HG02759 (cell line): ENCODE measurements at regions not wholly inside any gene's neighbourhood (a gene's known extent, or its start where the extent isn't known, plus 50 kb on each side); places are given as distances from the start of the nearest gene placed in this dataset.
"Not testable (repeated sequence)": the region's sequence is repeated elsewhere in the genome, so short reads cannot be mapped to it uniquely, and the experiment has no call there.

Source experiments
- ATAC-seq: cut with Tn5 transposase; IDR thresholded peaks from one replicate; pipeline ENCODE4 v1.9.1; 2021; ENCODE audit warnings: mild to moderate bottlenecking, moderate library complexity; ENCODE audit not compliant: unreplicated experiment

DNA sequence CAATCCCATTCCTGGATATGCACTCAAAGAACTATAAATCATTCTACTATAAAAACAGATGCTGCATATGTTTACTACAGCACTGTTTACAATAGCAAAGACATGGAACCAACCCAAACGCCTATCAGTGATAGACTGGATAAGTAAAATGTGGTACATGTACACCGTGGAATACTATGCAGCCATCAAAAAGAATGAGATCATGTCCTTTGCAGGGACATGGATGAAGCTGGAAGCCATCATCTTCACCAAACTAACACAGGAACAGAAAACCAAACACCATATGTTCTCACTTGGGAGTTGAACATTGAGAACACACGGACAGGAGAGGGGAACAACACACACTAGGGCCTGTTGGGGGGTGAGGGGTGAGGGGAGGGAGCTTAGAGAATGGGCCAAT lies 274.9 kb upstream of the KIAA1217 start:
- not testable (repeated sequence) for ATAC-seq

DNA sequence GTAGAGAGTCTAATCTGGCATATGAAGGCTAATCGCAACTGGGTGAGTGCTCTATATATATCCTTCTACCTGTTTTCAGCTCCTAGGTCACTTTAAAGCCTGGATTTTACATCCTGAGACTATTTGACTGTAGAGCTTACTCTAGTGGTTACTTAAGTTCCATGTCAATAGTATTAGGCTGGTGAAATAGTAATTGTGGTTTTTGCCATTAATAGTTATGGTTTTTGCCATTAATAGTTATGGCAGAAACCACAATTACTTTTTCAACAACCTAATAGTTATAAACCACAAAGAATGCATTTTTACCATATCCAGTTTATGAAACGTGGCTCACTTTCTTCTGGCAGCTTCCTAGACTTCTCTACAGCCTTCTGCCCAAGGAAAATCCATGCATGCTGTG lies 263.1 kb upstream of the KIAA1217 start:
- no peak for ATAC-seq

DNA sequence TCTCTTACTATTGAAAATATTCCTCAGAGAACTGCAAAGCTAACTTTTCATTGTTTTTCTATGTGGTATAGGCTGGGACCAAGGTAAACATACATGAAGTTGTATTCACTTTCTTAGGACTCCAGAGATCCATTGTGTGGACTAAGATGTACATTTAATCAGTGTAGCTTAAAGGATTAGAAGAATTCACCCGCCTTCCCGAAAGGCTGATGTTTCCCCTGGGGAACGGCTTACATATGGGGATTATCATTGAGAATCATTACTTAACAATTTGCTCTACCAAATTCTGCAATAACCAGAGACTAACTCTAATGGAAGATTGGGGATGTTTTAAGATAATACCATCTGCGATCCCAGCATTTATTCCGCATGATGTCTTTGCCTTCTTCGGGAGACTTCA lies 257.1 kb upstream of the KIAA1217 start:
- ATAC-seq: no peak

DNA sequence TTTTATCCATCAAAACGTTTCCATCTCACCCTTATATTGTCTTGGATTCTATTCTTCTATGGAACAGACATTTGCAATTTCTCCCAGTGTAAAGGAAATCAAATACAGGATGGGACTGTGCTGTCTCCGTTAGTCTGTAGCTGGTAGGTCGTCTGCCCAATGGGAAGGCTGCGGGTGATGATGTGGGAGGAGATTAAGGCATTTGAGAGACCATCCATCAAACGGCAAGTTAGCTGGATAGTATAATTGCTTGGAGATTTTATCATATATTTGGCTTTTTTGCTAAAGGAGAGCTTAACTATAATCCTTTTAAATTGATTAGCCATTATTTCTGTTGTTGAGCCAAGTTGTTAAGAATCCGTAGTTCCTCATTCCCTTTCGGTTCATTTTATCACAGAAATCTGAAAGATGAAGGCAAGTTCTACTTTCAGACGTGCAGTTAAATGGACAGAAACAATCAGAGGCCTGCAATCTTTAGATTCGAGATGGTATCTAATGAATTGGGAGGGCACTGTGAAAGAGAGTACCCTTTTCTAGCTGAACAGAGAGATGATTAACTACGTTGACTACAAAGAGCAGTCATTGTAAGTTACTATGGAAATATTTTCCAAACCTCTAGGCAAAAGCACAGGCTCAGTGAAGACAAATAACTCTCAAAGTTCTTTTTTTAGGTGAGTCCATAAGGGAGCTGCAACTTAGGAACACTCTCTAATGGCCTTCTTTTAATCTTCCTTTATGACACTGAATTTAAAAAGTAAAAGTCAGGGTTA lies 253.3 kb upstream of the KIAA1217 start:
- no peak for ATAC-seq

DNA sequence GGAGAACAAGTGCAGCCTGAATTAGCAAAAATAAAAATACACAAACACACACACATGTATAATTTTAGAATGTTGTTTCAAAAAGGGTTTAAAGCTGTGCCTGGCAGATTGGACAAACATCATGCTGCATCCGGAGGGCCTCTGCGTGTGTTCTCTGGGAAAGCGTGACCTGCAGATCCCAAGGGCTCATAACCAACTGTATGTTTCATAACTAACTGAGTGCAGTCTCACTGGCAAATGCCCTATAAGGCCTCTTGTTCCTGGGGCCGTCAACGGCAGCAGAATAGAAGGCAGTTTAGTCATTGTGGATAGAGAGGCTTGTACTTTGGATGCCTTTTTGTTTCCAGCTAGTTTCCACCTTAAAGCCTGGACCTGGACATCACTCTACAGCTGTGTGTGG lies 243.8 kb upstream of the KIAA1217 start:
- ATAC-seq: no peak

DNA sequence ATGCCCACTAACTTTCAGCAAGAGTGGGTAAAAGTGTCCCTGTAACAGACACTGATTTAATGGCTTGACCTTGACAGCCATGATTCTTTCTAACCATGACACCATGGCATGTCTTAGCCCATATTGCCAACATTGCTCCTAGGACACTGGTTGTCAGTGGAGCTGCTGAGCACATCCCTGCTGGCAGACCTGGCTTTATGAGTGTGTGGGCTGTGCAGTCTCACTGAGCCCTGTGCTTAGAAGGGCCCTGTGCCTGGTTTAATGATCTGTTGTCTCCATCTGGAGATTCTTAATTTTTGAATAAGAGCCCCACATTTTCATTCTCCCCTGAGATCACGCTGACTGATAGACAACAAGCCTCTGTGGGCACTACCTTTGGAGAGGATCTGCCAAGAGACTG lies 243.1 kb upstream of the KIAA1217 start:
- ATAC-seq: no peak

DNA sequence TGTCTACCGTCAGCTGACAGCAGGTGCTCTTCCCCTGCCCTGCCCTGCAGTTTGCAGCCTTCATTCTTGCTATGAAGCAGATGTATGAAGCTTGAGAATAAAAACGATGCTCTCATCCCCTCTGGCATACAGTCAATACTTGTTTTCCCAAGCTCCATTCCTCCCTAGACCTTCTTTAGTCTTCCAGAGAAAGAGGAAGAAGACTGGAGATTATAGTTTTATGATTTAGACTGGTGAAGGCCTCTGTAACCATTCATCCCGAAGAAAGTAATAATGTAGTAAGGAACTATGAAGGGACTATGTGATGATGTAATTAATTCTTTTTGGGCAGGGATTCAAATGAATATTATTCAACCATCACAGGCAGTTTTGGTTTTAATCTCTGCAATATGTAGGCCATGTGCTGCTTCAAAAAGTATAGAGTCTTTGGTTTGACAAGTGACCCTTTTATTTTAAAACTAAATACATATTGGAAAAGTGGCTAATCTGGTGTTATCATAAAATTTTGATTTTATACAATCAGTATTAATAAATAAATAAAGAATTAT lies 242.4 kb upstream of the KIAA1217 start:
- no peak for ATAC-seq

DNA sequence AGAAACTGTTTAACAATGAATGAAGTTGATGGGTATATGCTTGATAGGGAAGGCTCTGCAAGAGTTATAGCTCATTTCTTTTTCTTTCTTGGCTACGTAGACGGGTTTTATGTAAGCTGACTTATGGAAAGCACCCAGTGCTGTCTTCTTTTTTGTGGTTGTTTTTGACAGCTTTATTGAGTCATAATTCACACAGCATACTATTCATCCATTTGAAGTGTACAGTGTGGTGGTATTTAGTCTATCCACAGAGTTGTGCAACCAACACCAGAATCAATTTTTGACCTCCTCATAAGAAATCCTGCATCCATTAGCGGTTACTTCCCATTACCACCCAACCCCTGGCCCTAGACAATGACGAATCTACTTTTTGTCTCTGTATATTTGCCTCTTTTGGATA lies 240.6 kb upstream of the KIAA1217 start:
- no peak for ATAC-seq

DNA sequence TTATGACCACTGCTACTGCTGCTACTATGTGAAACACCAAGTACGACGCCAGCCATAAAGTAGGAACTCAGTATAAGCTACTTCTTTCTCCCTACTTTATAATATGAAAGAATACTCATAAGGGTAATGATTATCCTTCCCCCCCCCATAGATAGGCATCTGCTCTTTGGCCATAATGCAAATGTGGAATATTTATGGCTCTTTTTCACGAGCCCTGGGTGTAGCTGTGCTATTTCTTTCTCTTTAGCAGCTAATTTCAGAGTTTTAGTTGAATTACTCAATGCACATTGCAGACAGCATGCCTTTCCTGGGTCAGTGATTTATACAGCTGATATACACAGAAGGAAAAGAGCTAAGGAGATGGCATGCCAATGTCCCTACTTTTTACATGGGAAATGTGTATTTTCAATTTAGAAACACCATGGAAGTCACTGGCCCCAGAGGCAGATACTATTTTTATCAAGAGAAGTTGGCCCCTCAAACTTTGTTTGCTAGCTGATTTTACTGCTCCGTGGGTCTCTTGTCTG lies 234.1 kb upstream of the KIAA1217 start:
- no peak for ATAC-seq

DNA sequence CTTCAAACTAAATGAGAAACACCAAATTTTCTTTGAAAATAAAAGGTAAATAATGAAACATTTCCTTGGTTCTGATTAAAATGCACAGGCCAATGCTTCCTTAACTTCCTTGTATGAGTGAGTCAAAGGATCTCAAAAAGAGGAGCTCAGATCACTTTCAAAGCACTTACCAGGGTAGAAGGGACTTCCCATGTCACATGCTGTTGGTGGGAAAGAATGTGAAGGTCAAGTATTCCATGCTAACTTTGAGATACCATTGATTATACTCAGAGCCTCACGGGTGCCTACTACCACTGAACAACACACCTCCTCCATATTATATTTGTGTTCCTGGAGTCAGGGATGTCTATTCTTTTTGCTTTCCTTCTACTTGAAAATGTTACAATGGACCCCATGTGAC lies 233.5 kb upstream of the KIAA1217 start:
- no peak for ATAC-seq

DNA sequence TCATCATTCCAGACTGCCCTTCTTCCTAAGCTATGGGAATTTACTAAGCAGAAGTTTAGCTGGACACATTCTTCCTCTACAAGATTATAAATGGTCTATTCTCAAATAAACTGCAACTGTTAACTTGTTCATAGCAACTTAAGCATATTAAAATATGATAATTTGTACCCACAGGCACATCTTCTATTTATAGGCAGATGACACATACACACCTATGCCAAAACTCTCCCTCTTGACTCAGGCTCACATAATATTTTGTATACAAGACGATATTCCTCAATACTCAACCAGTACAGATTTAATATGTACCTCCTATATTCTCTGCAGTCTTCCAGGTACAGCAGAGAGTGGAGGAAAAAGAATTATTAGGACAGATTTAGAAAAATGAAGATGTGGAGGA lies 232.7 kb upstream of the KIAA1217 start:
- no peak for ATAC-seq

DNA sequence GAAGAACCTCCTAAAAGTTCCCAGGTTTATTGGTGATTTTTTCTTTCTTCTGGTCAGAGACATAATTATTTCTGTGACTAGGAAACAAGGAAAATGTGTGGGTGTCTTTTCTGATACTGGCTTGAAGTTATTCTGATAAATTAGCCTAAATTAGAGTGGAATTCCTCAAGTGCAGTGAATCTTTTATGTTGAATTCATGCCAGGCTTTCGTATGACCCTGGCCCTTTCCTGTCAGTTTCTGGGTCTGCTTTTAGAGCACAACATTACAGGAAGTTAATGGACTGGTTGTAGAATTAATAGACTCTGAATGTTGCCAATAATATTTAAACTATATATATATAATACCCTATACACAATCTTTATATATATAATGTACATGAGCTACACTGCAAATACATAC lies 230.6 kb upstream of the KIAA1217 start:
- no peak for ATAC-seq

DNA sequence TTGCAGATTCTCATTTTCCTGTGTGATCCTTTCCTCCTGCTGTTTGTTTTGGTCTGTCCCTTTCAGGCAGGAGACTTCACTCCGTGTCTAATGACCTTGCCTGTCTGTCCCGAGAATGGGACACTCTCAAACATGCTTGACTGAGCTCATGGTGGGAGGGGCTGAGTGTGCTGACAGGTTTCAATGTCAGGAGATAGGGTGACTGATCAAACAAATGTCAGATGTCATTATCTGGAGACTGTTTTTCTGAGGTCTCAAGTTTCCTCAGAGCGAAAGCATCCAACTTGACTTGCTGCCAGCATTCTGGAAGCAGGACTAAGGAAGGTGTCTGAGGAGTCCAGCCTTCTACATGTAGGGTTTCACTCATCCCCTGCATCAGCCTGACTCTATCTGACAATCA lies 228.8 kb upstream of the KIAA1217 start:
- ATAC-seq: no peak

DNA sequence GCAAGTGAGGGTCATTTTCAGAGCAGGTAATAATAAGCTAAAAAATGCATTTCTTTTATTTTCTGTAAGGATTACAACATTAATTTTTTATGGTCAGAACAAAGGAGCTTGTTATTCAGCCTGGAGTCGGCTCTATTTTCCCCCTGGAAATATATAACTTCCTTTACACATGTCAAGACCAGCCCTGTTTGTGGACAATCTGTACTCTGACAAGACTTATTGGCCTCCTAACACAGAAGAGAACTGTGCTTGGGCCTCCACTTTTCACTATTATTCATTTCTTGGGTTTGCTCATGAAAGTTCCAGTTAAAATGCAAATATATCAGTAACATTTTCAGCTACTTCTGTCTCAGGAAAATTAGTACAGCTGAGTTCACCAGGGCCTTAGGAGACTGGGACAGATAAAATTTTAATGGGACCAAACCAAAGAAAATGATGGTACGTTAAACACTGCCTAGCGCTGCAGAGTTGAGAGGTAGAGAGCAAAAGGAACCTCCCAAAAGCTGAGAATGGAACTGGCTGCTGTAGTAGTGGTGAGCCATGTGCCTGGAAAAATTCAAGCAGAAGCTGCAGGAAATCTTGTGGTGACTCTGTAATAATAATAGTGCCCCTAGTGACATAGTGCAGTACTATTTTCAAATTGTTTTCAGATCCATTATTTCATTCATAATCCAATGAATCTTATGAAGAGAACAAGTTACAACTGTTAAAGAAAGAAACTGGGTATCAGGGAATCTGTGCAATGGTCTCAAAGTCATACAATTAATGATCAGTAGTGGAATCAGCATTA lies 227.2 kb upstream of the KIAA1217 start:
- no peak for ATAC-seq

DNA sequence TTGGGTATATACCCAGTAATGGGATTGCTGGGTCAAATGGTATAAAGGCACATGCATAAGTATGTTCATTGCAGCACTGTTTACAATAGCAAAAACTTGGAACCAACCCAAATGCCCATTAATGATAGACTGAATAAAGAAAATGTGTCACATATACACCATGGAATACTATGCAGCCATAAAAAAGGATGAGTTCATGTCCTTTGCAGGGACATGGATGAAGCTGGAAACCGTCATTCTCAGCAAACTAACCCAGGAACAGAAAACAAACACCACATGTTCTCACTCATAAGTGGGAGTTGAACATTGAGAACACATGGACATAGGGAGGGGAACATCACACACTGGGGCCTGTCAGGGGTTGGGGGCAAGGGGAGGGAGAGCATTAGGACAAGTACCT lies 224.5 kb upstream of the KIAA1217 start:
- ATAC-seq: not testable (repeated sequence)

DNA sequence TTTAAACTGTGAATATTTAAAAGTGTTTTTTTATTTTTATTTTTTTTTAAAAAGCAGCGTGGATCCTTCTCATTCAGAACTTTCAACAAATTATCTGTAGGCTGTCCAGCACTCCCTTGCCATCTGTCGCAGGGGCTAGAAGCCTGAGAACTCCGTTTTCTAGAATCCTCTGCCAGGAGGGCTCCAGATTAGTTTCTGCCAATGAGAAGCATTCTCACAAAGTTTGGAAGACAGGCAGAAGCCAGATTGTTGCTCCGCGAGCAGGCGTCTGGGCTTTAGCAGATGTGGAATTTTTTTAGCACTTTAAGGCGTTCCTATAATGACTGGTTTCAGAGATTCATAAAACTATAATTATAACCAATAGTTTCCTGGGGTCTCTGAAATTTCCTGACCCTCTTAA lies 220.9 kb upstream of the KIAA1217 start:
- ATAC-seq: no peak

DNA sequence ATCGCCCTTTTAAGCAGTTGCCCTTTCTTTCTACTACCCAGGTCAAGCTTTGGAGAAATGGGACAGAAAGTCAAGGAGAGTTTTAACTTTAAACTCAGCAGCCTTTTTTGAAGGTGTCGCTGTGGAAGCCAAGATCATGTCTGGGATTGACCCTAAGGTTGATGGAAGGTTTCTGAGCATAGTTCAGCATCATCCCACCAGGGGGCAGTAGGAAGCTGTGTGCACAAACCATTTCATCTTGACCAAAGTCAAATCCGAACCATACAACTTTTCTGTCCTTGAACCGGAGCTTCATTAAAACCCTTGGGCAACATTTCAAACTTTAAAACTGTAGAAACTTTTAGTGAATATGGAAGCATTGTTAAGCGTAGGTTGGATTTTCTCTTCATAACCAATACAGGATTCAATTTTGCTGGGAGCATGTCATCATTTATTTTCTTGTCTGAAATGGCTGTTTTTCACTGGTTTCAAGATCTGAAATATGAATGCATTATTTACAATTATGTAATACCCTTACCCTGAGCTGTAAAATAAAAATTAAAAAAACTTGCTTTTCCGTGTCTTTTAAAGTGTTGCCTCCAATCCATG lies 214.4 kb upstream of the KIAA1217 start:
- peak; percentile 81 for ATAC-seq

DNA sequence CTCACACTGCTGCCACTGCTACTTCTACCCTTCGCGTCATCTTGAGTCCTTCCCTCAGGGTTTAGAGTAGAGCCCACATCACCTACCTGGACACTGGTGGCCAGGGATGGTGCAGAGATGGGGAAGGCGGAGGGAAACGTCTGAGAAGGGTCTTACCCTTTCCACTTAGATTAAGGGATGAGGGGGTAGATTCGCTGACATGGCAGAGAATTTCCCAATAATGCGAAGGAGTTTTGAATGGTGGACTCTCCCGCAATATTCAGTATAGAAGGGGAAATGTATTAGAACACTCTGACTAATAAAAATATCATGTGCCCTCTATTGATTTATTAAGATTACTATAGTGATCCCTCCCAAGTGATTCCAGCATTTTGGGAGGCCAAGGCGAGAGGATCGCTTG lies 209.5 kb upstream of the KIAA1217 start:
- ATAC-seq: no peak

DNA sequence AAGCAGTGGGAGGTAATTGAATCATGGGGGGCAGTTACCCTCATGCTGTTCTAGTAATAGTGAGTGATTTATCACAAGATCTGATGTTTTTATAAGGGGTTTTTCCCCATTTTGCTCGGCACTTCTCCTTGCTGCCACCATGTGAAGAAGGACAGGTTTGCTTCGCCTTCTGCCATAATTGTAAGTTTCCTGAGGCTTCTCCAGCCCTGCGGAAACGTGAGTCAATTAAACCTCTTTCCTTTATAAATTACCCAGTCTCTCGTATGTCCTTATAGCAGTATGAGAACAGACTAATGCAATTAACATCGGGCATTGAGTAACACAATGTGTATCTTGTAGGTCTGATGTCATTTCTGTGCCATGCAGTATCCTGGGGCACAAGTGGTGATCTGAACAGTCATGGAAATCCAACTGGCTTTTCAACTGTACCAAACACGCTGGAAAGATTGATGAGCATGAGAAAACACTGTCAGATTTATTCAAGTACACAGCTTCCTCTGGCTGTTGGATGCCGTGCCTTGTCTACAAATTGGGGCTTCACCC lies 208.6 kb upstream of the KIAA1217 start:
- no peak for ATAC-seq

DNA sequence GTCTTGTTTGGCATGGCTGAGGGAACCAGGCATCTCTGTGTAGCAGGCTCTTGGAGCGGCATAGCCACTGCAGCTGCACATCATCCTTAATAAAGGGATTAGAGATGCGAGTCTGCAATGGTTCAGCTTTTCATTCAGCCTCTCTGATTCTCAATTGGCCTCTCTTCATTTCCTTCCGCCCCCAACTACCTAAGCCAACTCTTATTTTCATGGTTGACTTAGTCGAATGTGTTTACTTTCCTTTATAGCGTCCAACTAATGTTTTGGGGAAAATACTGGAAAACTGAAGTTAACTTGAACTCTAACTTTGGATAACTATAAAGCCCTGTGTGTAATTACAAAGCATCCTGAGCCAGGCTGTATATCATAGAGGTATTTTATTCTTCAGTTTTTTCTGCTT lies 202.2 kb upstream of the KIAA1217 start:
- ATAC-seq: no peak

DNA sequence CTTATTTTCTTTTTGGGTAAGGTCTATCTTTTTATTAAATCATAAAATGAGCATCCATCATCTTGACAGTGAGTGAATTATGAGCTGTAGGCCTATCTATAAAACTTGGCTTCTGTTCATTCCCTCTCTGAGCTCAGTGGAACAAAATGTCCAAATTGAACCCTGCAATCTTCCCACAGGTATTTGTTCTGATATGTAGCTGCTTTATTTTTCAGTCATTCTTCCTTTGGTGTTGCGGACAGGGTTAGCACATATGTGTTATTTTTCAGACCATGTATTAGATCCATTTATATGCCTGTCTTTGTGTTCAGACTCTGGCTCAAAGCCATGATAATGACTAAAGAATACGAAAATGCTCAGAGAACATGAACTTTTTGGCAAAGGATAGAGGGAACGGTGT lies 201.6 kb upstream of the KIAA1217 start:
- no peak for ATAC-seq
